HepG2 (cell line): ENCODE measurements at regions not wholly inside any gene's neighbourhood (a gene's known extent, or its start where the extent isn't known, plus 50 kb on each side); places are given as distances from the start of the nearest gene placed in this dataset.

Experiments used
- BRD4 ChIP-seq: sonication (generic); formaldehyde crosslinking; IDR thresholded peaks from 2 replicates; pipeline ENCODE4 v1.4.0; 2020; ENCODE audit warnings: missing genetic modification reagents
- RFX5 ChIP-seq: IDR thresholded peaks from 2 replicates; pipeline ENCODE4 v1.6.1; 2011; ENCODE audit warnings: low read depth, low read length, improper control_type of control experiment
- ZNF274 ChIP-seq: sonication (generic); formaldehyde crosslinking; IDR thresholded peaks from 2 replicates; pipeline ENCODE4 v1.5.1; 2020; ENCODE audit warnings: mild to moderate bottlenecking, missing genetic modification reagents

- TF ChIP-seq ZNF274 (CRISPR knock-in tag) (no peak), RFX5 (no peak), BRD4 (no peak)
These were observed 116.8 kb downstream of the TES start for GRCh38 chr7:116327135-116327534.
